CD14-positive monocyte (primary cell): ENCODE measurements at regions not wholly inside any gene's neighbourhood (a gene's known extent, or its start where the extent isn't known, plus 50 kb on each side); places are given as distances from the start of the nearest gene placed in this dataset.
A peak's percentile ranks its signal among the peaks of the same experiment; 100 is the strongest.

Experiments
- DNase-seq, 3 donors: peaks; one replicate each; pipeline ENCODE4 v3.0.0-alpha.2; 2011 to 2022
- H2AFZ ChIP-seq: 2 replicates; pipeline ENCODE4 v1.6.0; 2012; ENCODE audit warnings: mild to moderate bottlenecking, low read depth, low read length, inconsistent platforms; ENCODE audit not compliant: insufficient read depth, poor library complexity, severe bottlenecking
- H3K27ac ChIP-seq, 2 donors: 1 replicate in 1 of 2; 2 replicates in 1 of 2; pipeline ENCODE4 v1.5.1; 2012 to 2013; ENCODE audit warnings: low read length in 2 of 2, control low read depth in 1 of 2, inconsistent platforms in 1 of 2, low read depth in 1 of 2, mild to moderate bottlenecking in 1 of 2
- H3K27me3 ChIP-seq, 2 donors: one replicate each; pipeline versions ENCODE4 v1.6.0 to v1.6.1; 2011 to 2013; ENCODE audit warnings: low read length in 2 of 2; ENCODE audit not compliant: control insufficient read depth in 2 of 2, insufficient read depth in 2 of 2
- H3K36me3 ChIP-seq, 2 donors: replicated peaks in 1 of 2; 1 replicate in 1 of 2; 2 replicates in 1 of 2; pipeline versions ENCODE4 v1.5.1 to v1.6.1; 2012 to 2013; ENCODE audit warnings: low read length in 2 of 2, control low read depth in 1 of 2, inconsistent platforms in 1 of 2, mild to moderate bottlenecking in 1 of 2; ENCODE audit not compliant: insufficient read depth in 2 of 2, control insufficient read depth in 1 of 2
- H3K4me1 ChIP-seq, 2 donors: 1 replicate in 1 of 2; 2 replicates in 1 of 2; pipeline versions ENCODE4 v1.5.1 to v1.6.1; 2012 to 2013; ENCODE audit warnings: low read length in 2 of 2, control low read depth in 1 of 2, inconsistent platforms in 1 of 2, mild to moderate bottlenecking in 1 of 2, moderate library complexity in 1 of 2; ENCODE audit not compliant: insufficient read depth in 2 of 2, control insufficient read depth in 1 of 2
- H3K4me2 ChIP-seq: replicated peaks from 2 replicates; pipeline ENCODE3; 2012; ENCODE audit warnings: low read length, moderate library complexity, mild to moderate bottlenecking; ENCODE audit not compliant: poor library complexity, severe bottlenecking; ENCODE audit errors: extremely low read depth
- H3K4me3 ChIP-seq, 3 experiments: fragments of 200-600 bp in 1 of 3; sonication (generic) in 1 of 3; replicated peaks in 1 of 3; 1 replicate in 2 of 3; 2 replicates in 1 of 3; pipeline ENCODE4 v1.5.1; 2011 to 2013; ENCODE audit warnings: low read length in 3 of 3, mild to moderate bottlenecking in 3 of 3, control low read depth in 2 of 3, low read depth in 2 of 3, inconsistent platforms in 1 of 3, moderate library complexity in 1 of 3
- H3K79me2 ChIP-seq: 2 replicates; pipeline ENCODE4 v1.6.0; 2012; ENCODE audit warnings: mild to moderate bottlenecking, control low read depth, inconsistent platforms, low read length, moderate library complexity; ENCODE audit not compliant: insufficient read depth
- H3K9ac ChIP-seq: 2 replicates; pipeline ENCODE4 v1.6.0; 2017; ENCODE audit warnings: low read length, mild to moderate bottlenecking; ENCODE audit not compliant: insufficient read depth, poor library complexity, severe bottlenecking
- H3K9me3 ChIP-seq, 2 donors: replicated peaks in 1 of 2; 1 replicate in 1 of 2; 2 replicates in 1 of 2; pipeline versions ENCODE4 v1.5.1 to v1.6.1; 2012 to 2013; ENCODE audit warnings: low read length in 2 of 2, control low read depth in 1 of 2; ENCODE audit not compliant: control insufficient read depth in 1 of 2, insufficient read depth in 1 of 2
- H4K20me1 ChIP-seq: 2 replicates; pipeline ENCODE4 v1.6.0; 2012; ENCODE audit warnings: mild to moderate bottlenecking, low read length, control low read depth, moderate library complexity; ENCODE audit not compliant: insufficient read depth
- H3K27ac Mint-ChIP-seq, 7 donors: one replicate each; pipeline ENCODE4 v1.8.0; 2020; ENCODE audit warnings: mild to moderate bottlenecking in 7 of 7, mixed read lengths in 7 of 7, moderate library complexity in 6 of 7, inconsistent platforms in 2 of 7
- H3K27me3 Mint-ChIP-seq, 3 donors: one replicate each; pipeline ENCODE4 v1.8.0; 2021 to 2022; ENCODE audit warnings: low read depth in 3 of 3, mild to moderate bottlenecking in 3 of 3, mixed read lengths in 3 of 3, moderate library complexity in 3 of 3, inconsistent platforms in 1 of 3
- H3K36me3 Mint-ChIP-seq, 2 donors: one replicate each; pipeline ENCODE4 v1.8.0; 2020; ENCODE audit warnings: mixed read lengths in 2 of 2, inconsistent platforms in 1 of 2, mild to moderate bottlenecking in 1 of 2
- H3K4me1 Mint-ChIP-seq: one replicate; pipeline ENCODE4 v1.8.0; 2020; ENCODE audit warnings: mild to moderate bottlenecking, mixed read lengths
- H3K4me3 Mint-ChIP-seq, 2 donors: one replicate each; pipeline ENCODE4 v1.8.0; 2020; ENCODE audit warnings: mild to moderate bottlenecking in 2 of 2, mixed read lengths in 2 of 2, moderate library complexity in 1 of 2
- H3K9me3 Mint-ChIP-seq, 7 donors: one replicate each; pipeline ENCODE4 v1.8.0; 2020 to 2022; ENCODE audit warnings: mixed read lengths in 7 of 7, mild to moderate bottlenecking in 6 of 7, moderate library complexity in 6 of 7, inconsistent platforms in 2 of 7
- WGBS: methylation state at CpG from one replicate; pipeline ENCODE4 v1.1.5; 2013; ENCODE audit warnings: missing lambda C conversion rate; ENCODE audit not compliant: insufficient coverage; 5-methylcytosine and 5-hydroxymethylcytosine counted together
- intact Hi-C, 2 donors: fragments of 100-400 bp; cut with micrococcal nuclease; formaldehyde crosslinking; loops; one replicate each; pipeline versions ENCODE4 v1.15.0 to v1.15.1; 2023
- TF ChIP-seq, protein P1 (sequence below): fragments of 200-600 bp; IDR thresholded peaks from one replicate; pipeline ENCODE4 v1.8.0; 2022; ENCODE audit warnings: antibody characterized with exemption, mild to moderate bottlenecking

DNA sequence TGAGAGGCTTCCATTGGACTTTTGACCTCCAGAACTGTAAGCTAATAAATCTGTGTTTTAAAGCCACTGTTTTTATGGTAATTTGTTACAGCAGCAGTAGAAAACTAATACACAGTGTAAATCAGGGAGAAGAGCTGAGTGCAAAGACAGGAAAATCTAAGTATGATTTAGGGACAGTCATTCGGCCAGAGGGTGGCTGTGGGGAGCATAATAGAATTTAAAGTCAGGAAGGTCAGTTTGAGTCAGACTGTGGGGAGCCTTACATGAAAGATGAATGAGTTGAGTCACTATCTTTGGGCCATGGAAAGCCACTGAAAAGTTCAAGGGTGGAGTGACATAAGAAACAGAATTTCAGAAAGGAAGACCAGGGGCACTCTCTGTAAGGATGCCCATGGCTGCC is 52.4 kb upstream of the SSX2IP start:
- no peak overlapping the region for H3K27ac Mint-ChIP-seq
- Histone ChIP-seq H3K9me3 (no peaks in the 10 kb centered on the region), H3K27me3 (no peaks in the 10 kb centered on the region), H2AFZ (no peak overlapping the region), H3K79me2 (no peaks in the 10 kb centered on the region), H3K4me1 (no peaks in the 10 kb centered on the region), H3K4me2 (no peak overlapping the region), H3K27ac (no peak overlapping the region), H3K36me3 (no peaks in the 10 kb centered on the region), H3K4me3 (no peak overlapping the region), H3K9ac (no peak overlapping the region), H4K20me1 (no peaks in the 10 kb centered on the region)
- no peak for DNase-seq
- WGBS: 100% methylated on average over 1 of the region's 1 CpG
- no peaks in the 10 kb centered on the region for H3K36me3 Mint-ChIP-seq
- H3K4me1 Mint-ChIP-seq: no peaks in the 10 kb centered on the region
- H3K27me3 Mint-ChIP-seq: peaks cover 0 to 2% (median 0%) of the 10 kb centered on the region in 3 donors
- intact Hi-C loops: no loop called here
- TF ChIP-seq, protein P1, sequence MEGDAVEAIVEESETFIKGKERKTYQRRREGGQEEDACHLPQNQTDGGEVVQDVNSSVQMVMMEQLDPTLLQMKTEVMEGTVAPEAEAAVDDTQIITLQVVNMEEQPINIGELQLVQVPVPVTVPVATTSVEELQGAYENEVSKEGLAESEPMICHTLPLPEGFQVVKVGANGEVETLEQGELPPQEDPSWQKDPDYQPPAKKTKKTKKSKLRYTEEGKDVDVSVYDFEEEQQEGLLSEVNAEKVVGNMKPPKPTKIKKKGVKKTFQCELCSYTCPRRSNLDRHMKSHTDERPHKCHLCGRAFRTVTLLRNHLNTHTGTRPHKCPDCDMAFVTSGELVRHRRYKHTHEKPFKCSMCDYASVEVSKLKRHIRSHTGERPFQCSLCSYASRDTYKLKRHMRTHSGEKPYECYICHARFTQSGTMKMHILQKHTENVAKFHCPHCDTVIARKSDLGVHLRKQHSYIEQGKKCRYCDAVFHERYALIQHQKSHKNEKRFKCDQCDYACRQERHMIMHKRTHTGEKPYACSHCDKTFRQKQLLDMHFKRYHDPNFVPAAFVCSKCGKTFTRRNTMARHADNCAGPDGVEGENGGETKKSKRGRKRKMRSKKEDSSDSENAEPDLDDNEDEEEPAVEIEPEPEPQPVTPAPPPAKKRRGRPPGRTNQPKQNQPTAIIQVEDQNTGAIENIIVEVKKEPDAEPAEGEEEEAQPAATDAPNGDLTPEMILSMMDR: no peak
- H3K4me3 Mint-ChIP-seq: no peak overlapping the region
- no peaks in the 10 kb centered on the region for H3K9me3 Mint-ChIP-seq

GRCh38 chr1:84740050-84740714 is 49.9 kb upstream of the SSX2IP start:
- Histone ChIP-seq H3K9me3 (no peaks in the 10 kb centered on the region), H3K36me3 (no peaks in the 10 kb centered on the region), H2AFZ (no peak overlapping the region), H3K4me1 (no peaks in the 10 kb centered on the region), H3K4me2 (no peak overlapping the region), H3K79me2 (no peaks in the 10 kb centered on the region), H4K20me1 (no peaks in the 10 kb centered on the region), H3K4me3 (no peak overlapping the region), H3K27me3 (no peaks in the 10 kb centered on the region), H3K9ac (no peak overlapping the region), H3K27ac (no peak overlapping the region)
- no peak overlapping the region for H3K4me3 Mint-ChIP-seq
- TF ChIP-seq, protein P1: no peak
- H3K9me3 Mint-ChIP-seq: no peaks in the 10 kb centered on the region
- H3K4me1 Mint-ChIP-seq: no peaks in the 10 kb centered on the region
- no peaks in the 10 kb centered on the region for H3K36me3 Mint-ChIP-seq
- no peak for DNase-seq
- WGBS: no CpG with 5 or more reads among the region's 2 CpGs
- intact Hi-C loops: no loop called here
- H3K27ac Mint-ChIP-seq: peak overlapping the region in 1 of 7 donors; percentile 20
- peaks cover 0 to 2% (median 1%) of the 10 kb centered on the region in 3 donors for H3K27me3 Mint-ChIP-seq
